GM12801 (cell line): ENCODE measurements at regions not wholly inside any gene's neighbourhood (a gene's known extent, or its start where the extent isn't known, plus 50 kb on each side); places are given as distances from the start of the nearest gene placed in this dataset.

ENCODE experiments used
- CTCF ChIP-seq: IDR thresholded peaks from one replicate; pipeline ENCODE4 v1.5.1; 2011; ENCODE audit warnings: control low read depth; ENCODE audit not compliant: insufficient read length; ENCODE audit errors: extremely low read depth

GRCh38 chr11:32172848-32173834 is 82.3 kb downstream of the RCN1 start:
- TF ChIP-seq CTCF, result no peak

DNA sequence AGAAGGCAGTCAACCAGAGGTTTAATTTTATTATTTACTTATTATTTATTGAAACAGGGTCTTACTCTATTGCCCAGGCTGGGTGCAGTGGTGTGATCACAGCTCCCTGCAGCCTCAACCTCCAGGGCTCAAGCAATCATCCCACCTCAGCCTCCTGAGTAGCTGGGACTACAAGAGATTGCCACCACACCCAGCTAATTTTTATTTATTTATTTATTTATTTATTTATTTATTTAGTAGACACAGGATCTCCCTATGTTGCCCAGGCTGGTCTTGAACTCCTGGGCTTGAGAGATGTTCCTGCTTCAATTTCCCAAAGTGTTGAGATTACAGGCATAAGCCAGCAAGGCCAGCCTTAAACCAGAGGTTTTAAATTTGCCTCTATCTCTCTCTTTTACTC is 83.1 kb downstream of the RCN1 start:
- TF ChIP-seq CTCF, result no peak

DNA sequence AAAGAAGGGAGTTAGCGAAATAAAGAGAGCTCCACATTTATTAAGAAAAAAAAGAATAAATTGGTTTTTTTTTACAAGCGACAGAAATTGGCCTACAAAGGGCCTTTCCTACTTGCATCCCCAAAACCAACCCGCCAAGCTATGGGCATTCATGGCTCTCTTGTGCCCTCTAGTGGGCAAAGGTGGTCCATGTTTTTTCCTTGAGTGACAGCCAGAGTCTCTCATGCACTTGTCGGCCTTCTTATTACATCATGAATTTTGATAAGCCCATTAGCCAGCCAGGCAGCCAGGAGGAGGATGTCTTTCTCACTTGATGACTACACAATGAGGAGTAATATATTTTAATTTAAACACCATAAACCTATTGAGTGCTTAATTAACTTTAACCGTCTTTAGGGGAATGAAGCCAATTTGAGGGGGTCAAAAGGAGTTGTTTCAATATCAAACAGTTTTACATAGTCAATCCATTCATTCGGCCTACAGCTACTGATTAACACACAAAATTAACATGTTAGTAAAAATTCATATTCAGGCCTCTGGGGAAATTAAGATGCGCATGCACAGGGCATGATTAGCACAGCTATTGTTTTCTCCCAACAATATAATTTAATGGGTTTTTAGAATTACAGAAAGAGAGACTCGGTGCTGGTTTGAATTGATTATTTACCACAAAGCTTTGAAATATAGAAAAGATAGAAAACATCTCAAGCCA is 85.5 kb downstream of the RCN1 start:
- TF ChIP-seq CTCF, result peak; percentile 22

- no peak for TF ChIP-seq CTCF
Measured at GRCh38 chr11:32178692-32179091, 87.8 kb downstream of the RCN1 start.

DNA sequence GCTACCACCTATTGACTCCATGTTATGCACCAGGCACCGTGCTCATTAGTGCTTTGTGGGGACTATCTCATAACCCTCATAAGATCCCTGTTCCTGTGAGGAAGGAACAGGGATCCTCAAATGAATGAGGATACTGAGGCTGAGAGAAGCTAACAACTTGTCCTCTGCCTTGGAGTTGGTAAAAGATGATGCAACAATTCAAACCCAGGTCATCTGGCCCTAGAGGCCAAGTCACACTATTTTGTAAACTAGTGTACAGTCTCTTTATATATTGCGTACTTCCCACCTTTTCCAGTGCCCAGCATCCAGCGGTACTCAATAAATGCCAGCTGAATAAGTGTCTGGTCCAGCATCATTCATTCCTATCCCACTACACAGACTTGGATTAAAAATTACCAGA is 92.6 kb downstream of the RCN1 start:
- no peak for TF ChIP-seq CTCF

DNA sequence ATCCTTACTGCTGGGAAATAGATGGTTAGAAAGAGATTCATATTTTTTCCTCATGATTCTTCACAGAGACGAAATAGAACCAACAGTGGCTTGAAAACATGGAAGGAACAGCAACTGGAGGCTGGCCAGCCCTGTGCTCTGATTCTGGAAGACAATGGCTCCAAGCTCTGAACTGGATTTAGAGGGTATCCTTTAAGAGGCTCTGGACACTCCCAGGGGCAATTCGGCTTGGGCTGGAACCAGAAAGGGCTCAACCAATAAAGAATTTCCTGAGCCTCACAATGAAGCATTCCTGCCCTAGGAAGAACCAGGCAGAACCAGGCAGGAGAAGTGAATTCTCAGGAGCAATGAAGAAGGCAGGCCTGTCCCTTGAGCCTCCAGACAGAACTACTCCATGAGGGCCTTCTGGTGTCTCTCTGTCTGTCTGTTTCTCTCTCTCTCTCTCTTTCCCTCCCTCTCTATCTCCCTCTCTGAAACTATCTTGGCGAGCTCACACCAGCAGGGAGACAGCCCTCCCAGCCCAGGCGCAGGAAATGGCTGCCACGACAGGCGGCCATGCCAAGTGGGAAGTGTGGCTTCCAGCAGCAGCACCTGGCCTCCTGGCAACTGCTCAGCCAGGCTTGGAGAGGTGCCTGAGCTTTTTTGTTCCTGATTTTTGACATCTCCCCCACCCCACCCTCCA is 93.3 kb downstream of the RCN1 start:
- TF ChIP-seq CTCF, result no peak
